ENCODE measurements at regions not wholly inside any gene's neighbourhood (a gene's known extent, or its start where the extent isn't known, plus 50 kb on each side); places are given as distances from the start of the nearest gene placed in this dataset.

DNA sequence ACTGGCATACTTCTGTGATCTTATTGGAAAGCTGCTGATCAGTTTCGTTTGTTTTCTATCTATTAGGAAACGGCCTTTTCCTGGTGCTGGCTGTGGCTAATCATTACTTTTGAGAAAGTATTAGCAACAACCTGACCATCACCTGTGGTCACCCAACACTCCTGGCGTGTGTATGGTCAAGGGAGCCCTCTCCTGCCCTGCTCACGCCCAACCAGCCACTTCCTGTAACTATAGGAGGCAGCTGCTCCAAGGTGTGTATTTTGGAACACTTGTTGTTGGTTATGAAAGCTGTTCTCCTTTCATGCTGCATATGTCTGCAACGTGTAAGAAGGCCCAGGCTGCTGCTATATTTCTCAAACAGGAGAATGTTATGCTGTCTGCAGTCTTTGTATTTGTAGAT, 1582.8 kb downstream of the AACS start:
- no peak for DNase-seq

DNA sequence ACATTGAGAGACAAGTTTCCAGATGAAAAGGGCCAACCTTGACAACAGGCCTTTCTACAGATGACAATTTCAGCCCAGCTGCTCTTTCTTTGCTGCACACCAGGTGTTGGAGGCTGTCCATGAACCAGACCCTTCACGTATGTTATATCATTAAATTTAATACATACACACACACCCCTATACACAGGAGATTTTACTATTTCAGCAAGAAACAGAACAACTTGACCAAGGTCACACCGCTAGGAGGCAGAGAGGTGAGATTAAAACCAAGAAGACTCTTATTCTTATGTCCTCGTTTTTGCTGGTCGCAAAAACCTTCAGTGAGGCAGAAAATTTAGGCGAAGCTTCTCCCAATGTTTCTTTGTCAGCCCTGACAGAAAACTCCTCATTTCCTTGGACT, 1585.9 kb downstream of the AACS start:
- no peak for DNase-seq

DNA sequence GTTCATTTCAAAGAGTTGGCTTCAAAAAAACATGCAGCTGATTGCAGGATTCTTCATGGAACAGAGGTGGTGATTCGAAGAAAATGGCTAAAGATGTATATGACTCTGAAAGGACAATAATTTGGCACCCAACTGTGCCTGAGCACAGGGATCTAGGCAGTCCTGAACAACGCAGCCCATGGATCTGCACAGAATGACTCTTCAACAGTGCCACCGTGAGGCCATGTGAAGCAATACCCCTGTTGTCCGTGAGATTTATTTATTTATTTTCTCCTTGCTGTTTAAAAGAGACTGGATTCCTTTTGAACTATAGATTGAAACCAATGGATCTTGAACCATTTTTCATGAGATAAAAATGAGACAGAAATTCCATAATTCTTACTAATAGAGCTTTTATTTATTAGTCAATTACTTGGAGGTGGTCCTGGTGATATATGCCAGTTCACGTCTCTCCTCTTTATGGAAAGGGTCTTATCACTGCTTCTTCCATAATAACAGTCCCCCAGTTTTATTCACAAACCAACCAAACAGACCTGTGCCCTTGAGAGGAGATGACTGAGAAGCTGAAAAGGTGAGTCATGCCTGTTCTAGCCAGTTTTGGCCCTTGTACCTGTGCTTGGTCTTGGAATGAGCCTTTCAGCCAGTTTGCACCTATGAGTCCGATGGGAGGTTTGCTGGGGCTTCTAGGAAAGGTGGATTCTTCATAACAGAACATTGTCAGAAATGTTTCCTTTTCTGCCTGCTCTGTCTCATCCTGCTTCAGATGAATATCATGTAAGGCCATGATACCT, 1598.3 kb downstream of the AACS start:
- DNase-seq: peak; percentile 53

DNA sequence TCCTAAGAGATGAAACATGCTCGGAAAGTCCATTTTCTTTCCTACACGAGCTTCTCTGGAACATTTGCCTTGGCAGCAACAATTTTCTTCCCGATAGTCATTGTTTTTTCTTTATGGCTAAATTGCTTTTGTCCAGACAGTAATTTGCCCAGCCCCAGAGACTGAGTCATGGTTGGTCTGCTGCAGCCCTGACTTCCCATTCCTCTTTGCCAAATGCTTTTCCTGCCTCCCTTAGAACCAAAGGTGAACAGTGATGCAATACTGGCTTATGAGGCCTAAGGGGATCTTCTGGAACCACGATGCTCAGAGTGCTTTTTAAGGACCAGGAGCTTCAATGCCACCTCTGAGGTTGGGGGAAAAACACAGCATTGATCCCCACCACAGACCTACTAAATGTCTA, 1599.6 kb upstream of the TMEM132C start:
- no peak for DNase-seq

DNA sequence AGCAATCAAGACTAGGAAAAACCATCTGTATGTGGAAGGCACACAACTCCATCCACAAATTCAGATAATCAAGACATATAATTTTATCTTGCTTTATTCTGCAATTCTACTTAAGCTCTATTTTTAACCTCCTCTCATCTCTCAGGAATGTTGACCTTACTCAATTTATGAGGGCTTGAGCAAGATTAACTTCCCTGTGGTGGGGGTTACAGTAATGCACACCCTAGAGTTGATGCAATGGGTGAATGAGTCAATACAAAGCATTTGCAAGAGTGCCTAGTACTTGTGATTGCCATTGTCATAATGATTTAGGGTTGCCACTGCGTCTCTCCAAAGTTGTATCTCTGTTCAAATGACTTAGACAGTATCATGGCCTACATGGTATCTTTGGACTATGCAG, 1598.4 kb upstream of the TMEM132C start:
- no peak for DNase-seq

DNA sequence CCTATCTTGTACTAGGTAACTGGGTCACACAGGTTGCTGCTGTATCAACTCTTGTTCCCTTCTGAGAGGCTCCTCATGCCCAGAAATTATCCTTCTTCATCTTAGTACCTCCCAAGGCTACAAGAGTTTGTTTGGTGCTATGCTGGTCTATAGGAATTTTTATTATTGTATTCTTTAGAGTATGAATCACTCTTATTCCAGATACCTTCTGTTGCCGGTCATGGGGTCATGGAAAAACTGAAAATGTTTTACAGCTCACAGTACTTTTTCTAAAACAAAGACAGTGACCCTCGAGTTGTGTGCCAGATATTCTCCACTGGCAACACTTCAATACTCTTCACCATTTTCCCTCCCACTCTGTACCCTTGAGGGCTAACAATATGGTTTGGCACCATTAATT, 1598.0 kb upstream of the TMEM132C start:
- no peak for DNase-seq

DNA sequence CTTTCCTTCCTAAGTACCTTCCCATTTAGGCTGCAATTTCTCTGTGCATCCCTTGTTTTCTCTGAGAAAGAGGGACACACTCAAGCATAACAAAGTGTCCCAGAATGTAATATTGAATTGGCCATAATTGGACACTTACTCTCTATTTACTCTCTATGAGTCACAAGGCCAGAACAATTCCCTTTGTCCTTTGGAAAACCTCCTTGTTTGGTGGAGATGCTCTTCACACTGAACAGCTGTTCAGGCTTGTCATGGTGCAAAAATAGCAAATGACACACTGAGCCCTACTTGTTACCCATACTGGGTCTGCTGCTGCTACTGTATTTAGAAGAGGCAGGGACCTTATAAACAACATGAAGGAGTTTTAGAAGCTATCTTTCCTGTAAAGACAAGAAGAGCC, 1590.5 kb upstream of the TMEM132C start:
- DNase-seq: no peak

DNA sequence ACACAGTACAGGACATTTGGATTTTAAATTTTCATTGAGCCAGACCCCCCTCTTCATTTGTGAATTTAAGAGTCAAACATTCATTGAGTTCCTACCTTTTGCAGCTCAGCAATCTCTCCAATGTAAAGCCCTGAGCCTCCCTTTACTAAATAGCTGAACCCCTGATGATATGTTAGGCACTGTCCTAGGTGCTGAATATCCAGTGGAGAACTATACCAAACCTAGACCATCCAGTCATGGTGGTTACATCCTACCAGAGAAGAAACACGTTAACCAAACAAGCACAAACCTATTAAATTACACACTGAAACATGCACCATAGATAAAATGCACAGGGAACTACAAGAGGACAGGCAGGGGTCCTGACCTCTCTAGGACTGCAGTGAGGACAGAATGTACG, 1585.3 kb upstream of the TMEM132C start:
- peak; percentile 5 for DNase-seq

DNA sequence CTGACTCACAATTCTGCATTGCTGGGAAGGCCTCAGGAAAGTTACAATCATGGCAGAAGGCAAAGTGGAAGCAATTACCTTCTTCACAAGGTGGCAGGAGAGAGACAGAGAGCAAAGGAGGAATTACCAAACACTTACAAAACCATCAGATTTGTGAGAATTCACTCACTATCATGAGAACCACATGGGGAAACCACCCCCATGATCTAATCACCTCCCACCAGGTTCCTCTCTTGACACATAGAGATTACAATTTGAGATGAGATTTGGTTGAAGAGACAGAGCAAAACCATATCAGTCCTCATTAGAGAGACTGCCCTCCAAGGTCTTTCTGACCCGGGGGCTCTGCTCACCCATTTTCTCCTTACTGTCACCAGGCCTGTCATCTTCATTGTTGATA, 1582.3 kb upstream of the TMEM132C start:
- no peak for DNase-seq

DNA sequence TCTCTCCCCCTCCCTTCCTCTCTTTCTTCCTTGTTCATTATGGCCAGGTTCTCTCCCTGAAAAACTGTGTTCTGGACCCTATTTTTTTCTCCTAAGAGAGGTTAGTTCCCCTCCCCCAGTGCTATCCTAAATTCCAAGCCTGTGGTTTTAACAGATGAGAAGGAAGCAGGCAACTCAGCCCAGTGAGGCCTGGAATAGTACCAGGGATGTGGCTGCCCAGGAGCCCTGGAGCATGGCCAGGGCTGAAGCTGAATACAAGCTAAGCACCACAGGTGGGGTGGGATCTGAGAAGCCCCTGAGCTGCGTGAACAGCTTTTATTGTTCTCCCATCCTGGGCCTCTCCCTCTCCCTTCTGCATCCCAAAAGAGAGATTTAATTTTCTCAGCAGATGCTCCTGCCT, 1581.3 kb upstream of the TMEM132C start:
- DNase-seq: no peak

DNA sequence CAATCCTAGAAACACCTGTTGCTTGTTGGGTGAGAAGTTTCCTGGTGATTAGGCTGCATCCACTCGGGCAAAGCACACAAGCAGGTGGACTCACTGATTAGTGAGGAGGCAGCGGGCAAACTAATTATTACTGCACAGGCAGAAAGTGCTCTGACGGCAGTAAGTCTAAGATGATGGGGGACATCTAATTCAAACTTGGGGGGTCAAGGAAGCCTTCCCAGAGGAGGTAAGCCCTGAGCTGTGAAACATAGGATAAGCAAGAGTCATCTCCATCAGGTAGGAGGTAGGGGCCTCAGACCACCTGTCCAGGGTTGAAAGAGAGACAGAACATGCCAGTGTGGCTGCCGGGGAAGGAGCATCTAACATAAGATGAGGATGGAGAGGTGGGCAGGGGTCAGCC, 1578.4 kb upstream of the TMEM132C start:
- no peak for DNase-seq

DNA sequence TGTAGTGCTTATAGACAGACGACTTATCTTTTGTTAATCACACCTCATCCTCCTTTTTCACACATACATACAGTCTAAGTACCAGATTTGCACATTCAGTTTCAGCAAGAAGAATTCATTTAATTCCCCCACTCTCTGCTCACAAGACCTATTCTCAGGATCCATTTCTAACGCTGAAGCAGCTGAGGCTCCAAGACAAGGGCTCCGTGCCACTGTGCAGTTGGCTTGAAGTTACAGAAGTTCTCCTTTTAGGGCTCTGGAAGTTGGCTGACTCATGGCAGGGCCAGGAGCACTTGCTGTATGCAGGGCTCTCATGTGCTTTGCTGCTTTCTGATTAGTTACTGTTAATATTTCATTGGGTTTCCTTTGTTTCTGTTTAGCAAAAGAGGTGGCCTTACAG, 1566.9 kb upstream of the TMEM132C start:
- DNase-seq: no peak

DNA sequence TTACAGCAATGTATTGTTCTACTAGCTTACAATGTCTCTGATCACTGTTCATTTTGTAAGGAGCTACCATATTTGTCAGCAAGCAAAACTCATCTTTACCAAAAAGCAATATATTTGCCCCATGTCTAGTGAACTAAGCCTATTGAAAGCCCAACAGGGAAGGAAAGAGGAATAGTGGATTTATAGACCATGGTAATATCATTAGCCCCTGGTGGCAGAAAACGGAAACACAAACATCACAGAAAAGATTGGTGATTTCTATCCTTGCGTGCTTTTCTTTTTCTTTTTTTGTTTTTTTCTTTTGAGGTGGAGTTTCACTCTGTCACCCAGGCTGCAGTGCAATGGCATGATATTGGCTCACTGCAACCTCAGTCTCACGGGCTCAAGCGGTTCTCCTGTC, 1562.4 kb upstream of the TMEM132C start:
- DNase-seq: no peak

DNA sequence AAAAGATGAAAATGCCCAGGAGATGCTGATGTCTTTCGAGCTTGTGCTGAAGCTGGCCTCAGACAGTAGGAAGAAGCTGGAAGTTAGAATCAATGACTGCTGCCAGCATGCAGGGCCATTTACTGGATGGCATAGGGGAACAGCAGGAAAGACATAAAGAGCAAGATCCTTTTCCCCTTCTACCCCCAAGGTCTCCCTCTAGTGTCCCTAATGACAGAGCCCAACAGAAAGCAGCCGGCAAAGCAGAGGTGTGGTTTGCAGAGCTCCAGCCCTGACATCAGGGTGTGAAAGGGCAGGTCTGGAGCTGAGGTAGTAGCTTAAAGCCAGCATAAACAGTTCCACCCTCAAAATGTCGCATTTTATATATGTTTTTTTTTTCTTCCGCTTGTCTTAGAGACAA, 1560.7 kb upstream of the TMEM132C start:
- DNase-seq: no peak

DNA sequence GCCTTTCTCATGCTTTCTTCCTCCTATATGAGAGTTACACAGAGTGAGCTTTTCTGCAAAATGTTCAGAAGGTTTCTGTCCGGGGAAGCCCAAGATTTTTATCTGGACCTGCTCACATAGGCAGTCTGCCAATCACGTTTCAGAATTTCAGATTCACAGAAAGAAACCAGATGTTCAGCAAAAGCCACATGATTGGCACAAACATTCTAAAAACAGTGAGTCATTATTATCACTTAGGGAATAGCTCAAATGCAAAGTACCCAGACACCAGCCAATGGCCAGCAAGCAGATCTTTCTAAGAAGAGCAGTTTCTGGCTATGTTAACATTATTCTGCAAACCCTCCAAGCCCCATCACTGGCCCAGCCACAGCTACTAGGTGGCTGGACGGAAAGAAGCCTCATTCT, 1558.5 kb upstream of the TMEM132C start:
- DNase-seq: no peak

DNA sequence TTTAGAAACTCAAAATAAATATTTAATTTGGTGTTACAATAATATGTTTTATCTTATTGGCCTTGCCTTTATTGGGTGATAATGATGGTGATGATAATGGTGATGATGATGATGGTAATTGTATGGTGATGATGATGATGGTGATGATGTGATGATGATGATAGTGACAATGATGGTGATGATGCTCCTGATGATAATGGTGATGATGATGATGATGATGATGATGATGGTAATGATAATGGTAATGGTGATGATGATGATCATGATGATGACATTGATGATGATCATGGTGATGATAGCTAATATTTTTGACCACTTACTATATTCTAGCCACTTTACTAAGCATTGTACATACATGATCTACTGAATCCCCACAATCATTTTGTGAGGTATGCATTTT, 1548.6 kb upstream of the TMEM132C start:
- no peak for DNase-seq

DNA sequence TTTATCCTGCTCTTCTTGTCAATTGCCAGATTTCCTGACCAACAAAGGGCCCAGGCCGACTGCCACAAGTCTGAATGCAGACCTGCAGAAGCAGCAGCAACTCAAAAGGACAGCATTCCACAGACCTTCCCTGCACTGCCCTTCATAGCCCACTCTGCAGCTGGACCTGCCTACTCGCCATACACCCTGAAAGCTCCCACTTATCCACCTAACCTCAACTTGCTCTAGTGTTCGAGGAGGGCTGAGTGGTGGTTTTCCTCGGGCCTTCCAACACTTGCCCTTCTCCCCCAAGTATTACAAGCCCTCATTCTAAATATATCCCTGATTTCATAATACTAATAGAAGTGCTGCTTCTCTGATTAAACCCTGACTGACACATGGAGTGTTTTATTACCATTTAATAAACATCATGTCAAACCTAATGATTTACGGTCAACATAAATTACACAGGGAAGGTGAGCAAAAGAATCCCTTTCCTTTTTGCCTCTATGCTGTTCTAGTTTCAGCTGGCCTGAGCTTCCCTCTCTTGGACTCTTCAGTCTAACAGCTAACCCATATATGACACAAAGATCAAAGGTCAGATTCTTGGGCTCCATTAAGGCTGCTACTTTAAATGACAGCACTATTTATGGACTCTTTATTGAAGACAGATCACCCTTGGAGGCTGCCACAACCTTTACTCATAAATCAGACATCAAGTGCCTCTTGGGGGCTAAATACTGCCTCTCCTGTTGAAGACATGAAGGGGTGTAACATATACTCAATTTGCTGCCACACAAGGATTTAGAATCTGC, 1546.9 kb upstream of the TMEM132C start:
- no peak for DNase-seq

DNA sequence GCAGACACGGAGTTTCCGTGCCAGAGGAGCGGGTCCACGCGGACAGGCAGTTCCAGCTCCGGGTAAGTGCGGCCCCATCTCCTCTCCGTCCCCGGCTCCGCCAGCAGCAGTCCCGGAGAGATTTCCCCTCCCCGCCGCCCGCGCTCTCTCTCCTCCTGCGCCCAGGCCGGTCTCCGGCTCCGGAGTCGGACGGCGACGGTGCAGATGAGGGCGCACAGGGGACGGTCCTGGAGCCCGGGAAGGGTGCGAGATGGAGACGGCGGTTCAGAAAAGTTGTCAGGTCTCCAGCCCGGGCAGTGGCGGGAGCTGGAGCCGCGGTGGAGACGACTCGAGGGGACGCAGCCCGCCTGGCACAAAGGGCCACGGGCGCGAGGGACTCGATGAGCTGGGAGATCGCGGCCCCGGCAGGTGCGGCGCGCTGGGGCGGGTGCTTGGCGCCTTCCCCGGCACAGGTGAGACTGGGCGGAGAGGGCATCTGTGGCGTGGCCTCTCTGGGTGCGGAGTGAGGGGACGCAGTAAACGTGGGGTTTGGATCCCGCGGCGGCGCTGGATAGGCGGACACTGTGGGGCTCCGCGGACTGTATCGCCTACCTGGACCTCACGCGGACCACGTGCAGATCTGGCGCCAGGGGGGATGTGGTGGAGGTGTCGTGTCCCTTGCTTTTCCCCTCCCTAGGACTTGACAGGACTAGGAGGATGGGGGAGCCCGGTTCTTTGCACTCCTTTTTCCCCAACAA, 1540.3 kb upstream of the TMEM132C start:
- DNase-seq: no peak

DNA sequence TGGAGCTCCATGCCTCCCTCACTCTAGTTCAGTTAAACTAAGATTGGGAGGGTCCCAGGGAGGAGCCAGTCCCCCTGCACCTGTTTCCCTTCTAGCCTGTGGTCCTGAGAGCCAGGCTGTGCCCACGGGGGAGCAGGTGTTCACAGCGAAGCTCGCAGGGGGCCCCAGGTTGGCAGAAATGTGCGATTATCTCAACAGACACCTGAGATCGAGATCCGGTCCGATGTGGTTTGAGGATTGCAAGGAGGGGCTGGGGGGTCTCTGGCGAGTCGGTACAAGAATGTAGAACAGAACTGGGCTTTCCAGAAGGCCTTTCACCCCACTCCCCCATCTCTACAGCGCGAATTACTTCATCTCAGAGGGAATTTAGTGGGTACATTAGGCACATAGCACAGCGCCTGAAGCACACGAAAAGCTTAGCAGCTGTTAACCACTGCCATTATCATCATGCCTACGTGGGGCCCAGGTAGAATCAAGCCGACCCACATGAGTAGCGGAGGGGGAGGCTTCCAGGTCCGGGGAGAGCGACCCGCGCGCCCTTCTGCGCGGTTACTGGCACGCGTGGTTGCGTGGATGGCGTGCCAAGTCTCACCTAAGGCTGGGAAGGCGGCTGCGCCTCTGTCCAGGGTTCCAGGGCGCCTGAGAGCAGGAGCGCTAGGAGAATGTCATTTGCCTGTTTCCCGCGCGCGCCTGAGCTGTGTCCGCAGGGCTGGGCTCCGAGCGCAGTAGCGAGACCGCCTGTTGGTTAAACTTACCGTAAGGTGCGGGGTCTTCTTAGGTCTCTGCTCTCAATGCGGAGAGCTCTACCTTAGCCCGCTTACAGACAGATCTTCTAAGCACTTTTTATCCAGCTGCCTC, 1539.5 kb upstream of the TMEM132C start:
- DNase-seq: no peak

DNA sequence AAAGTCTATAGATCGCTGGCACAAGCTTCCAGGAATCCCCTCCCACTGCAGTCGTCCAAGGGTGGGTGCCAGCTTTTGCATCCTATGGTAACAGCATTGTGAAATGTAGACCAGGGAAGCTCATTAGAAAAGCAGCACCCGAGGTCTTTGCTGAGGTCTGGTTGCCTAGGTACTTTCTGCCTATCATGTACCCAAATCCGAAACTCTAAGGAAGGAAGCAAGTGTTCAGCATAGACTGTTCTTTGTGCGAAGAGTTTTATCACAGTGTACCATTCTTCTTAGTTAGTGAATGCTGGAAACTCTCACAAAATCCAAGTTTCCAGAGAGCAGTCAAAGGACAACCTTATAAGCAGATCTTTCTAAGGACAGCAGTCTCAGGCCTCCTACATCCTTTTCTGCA, 1532.7 kb upstream of the TMEM132C start:
- DNase-seq: no peak

DNA sequence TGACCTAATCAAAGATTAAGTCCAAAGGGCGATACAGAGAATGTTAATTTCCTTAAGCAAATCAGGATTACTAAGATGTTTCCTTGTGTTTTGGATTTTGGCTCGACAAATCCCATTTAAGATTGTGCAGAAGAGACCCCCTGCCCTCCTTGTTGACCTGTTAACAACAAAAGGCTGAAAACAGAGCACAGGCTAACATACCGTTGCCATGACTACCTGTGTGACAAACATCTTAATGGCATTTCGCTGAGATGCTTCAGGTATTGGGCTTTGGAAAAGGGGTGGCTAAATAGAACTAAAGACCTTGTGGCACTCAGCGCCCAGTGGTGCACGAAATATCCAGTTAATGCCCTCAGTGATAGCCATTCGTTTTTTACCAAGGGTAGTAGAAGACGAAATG, 1532.3 kb upstream of the TMEM132C start:
- DNase-seq: no peak

DNA sequence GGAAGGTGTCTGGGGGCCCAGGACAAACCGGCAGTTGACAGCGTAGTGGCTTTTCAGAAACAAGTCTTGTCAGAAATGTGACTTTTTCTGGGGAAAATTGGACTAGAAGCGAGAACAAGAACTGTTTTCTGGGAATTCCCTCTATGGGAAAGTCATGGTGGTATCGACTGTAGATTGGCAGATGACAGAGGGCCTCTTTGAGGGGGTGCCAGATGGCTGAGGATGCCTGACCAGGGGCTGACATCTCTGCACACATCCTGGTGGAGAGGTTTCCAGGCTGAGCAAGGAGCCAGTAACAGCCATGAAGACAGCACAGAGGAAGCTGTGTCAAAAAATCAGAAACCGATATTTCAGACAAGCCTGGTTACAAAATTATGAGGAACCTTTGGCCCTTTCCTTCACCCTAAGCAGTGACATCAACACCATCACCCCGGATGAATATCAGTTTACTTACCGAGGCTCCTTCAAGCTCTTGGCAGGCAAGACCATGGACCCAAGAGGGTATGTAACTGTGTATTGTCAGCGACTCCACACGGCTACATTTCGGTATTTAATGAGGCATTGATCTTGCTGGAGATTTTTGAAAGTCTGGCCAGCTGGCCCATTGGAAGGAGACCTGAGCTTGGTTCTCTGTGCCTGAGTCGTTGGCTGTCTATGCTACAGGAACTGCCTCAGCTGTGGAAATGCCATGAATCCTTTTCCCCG, 1525.3 kb upstream of the TMEM132C start:
- no peak for DNase-seq

Measured in hematopoietic multipotent progenitor cell treated with erythropoietin and hydrocortisone succinate and interleukin-3 and kit ligand, for 6 days (in vitro differentiated cells).